Erythroblast (primary cell): ENCODE measurements at regions not wholly inside any gene's neighbourhood (a gene's known extent, or its start where the extent isn't known, plus 50 kb on each side); places are given as distances from the start of the nearest gene placed in this dataset.

Source experiments
- GATA1 ChIP-seq: IDR thresholded peaks from 2 replicates; pipeline ENCODE4 v1.6.1; 2011; ENCODE audit warnings: low read depth, mild to moderate bottlenecking, control low read depth, low read length, moderate library complexity
- POLR2A ChIP-seq: IDR thresholded peaks from 2 replicates; pipeline ENCODE4 v1.6.1; 2011; ENCODE audit warnings: mild to moderate bottlenecking, low read length

GRCh38 chr18:42536442-42536841, 579.0 kb downstream of the RIT2 start:
- TF ChIP-seq POLR2A (no peak), GATA1 (no peak)
